Neuronal stem cell (in vitro differentiated cells): ENCODE measurements at regions not wholly inside any gene's neighbourhood (a gene's known extent, or its start where the extent isn't known, plus 50 kb on each side); places are given as distances from the start of the nearest gene placed in this dataset.

ENCODE experiments used
- DNase-seq: peaks from one replicate; pipeline ENCODE4 v3.0.0-alpha.2; 2013; ENCODE audit warnings: low spot score
- H2AFZ ChIP-seq: one replicate; pipeline ENCODE4 v1.6.1; 2013; ENCODE audit warnings: mild to moderate bottlenecking, low read length, inconsistent platforms
- H2AK5ac ChIP-seq: 2 replicates; pipeline ENCODE4 v1.6.1; 2013; ENCODE audit warnings: low read depth, mild to moderate bottlenecking, inconsistent platforms, low read length, moderate library complexity, mixed read lengths
- H2BK120ac ChIP-seq: 2 replicates; pipeline ENCODE4 v1.6.1; 2013; ENCODE audit warnings: low read depth, mild to moderate bottlenecking, inconsistent platforms, low read length, moderate library complexity, mixed read lengths
- H2BK12ac ChIP-seq: one replicate; pipeline ENCODE4 v1.6.1; 2013; ENCODE audit warnings: low read length, inconsistent platforms
- H2BK15ac ChIP-seq: 2 replicates; pipeline ENCODE4 v1.6.1; 2013; ENCODE audit warnings: mild to moderate bottlenecking, low read length, inconsistent platforms, mixed read lengths
- H2BK5ac ChIP-seq: one replicate; pipeline ENCODE4 v1.6.1; 2013; ENCODE audit warnings: inconsistent platforms, mild to moderate bottlenecking, low read length, moderate library complexity
- H3K14ac ChIP-seq: one replicate; pipeline ENCODE4 v1.6.1; 2013; ENCODE audit warnings: low read length, inconsistent platforms
- H3K18ac ChIP-seq: 2 replicates; pipeline ENCODE4 v1.6.1; 2013; ENCODE audit warnings: low read length, inconsistent platforms
- H3K23ac ChIP-seq: 2 replicates; pipeline ENCODE4 v1.6.1; 2013; ENCODE audit warnings: low read depth, mild to moderate bottlenecking, mixed read lengths, low read length, inconsistent platforms; ENCODE audit not compliant: poor library complexity
- H3K27ac ChIP-seq: replicated peaks from 3 replicates; pipeline ENCODE4 v1.5.1; 2013; ENCODE audit warnings: low read length, inconsistent platforms
- H3K27me3 ChIP-seq, 3 experiments: 2 replicates each; pipeline ENCODE4 v1.6.1; 2013; ENCODE audit warnings: low read length in 3 of 3, mild to moderate bottlenecking in 2 of 3, inconsistent platforms in 1 of 3, low read depth in 1 of 3, mixed read lengths in 1 of 3, moderate library complexity in 1 of 3; ENCODE audit not compliant: control insufficient read depth in 3 of 3, insufficient read depth in 3 of 3
- H3K36me3 ChIP-seq, 2 donors: replicated peaks in 1 of 2; 2 replicates each; pipeline ENCODE4 v1.6.1; 2013; ENCODE audit warnings: low read length in 2 of 2; ENCODE audit not compliant: control insufficient read depth in 2 of 2, insufficient read depth in 2 of 2
- H3K4ac ChIP-seq: 2 replicates; pipeline ENCODE4 v1.6.1; 2013; ENCODE audit warnings: inconsistent platforms, mild to moderate bottlenecking, low read length, moderate library complexity
- H3K4me1 ChIP-seq, 2 donors: 1 replicate in 1 of 2; 2 replicates in 1 of 2; pipeline ENCODE4 v1.6.1; 2013; ENCODE audit warnings: low read length in 2 of 2, low read depth in 1 of 2; ENCODE audit not compliant: control insufficient read depth in 2 of 2, insufficient read depth in 1 of 2
- H3K4me2 ChIP-seq: one replicate; pipeline ENCODE4 v1.6.1; 2013; ENCODE audit warnings: mild to moderate bottlenecking, low read length, inconsistent platforms; ENCODE audit not compliant: insufficient read depth, poor library complexity, severe bottlenecking
- H3K4me3 ChIP-seq, 2 donors: 2 replicates each; pipeline ENCODE4 v1.5.1; 2013; ENCODE audit warnings: low read length in 2 of 2, mild to moderate bottlenecking in 2 of 2, inconsistent platforms in 1 of 2, moderate library complexity in 1 of 2
- H3K79me1 ChIP-seq: one replicate; pipeline ENCODE4 v1.6.1; 2013; ENCODE audit warnings: low read depth, mild to moderate bottlenecking, inconsistent platforms, low read length, moderate library complexity
- H3K9ac ChIP-seq: one replicate; pipeline ENCODE4 v1.6.1; 2013; ENCODE audit warnings: mild to moderate bottlenecking, low read depth, low read length, inconsistent platforms; ENCODE audit not compliant: poor library complexity
- H3K9me3 ChIP-seq, 2 donors: replicated peaks in 1 of 2; 2 replicates each; pipeline versions ENCODE3 to v1.6.1; 2013; ENCODE audit warnings: low read length in 2 of 2, mild to moderate bottlenecking in 2 of 2, inconsistent platforms in 1 of 2, low read depth in 1 of 2, mixed read lengths in 1 of 2, moderate library complexity in 1 of 2; ENCODE audit not compliant: control insufficient read depth in 2 of 2, insufficient read depth in 1 of 2
- H4K8ac ChIP-seq: one replicate; pipeline ENCODE4 v1.6.1; 2013; ENCODE audit warnings: low read depth, mild to moderate bottlenecking, inconsistent platforms, low read length, moderate library complexity
- H4K91ac ChIP-seq: one replicate; pipeline ENCODE4 v1.6.1; 2013; ENCODE audit warnings: low read length, low read depth, mild to moderate bottlenecking, inconsistent platforms; ENCODE audit not compliant: poor library complexity
- WGBS, 2 donors: extraction: QIAGEN DNeasy Blood & Tissue Kit; methylation state at CpG; one replicate each; pipeline ENCODE4 v1.1.7; 2013; ENCODE audit warnings: missing lambda C conversion rate in 2 of 2, mixed read lengths in 1 of 2; ENCODE audit not compliant: insufficient read length in 2 of 2, insufficient replicate concordance in 1 of 2; ENCODE audit errors: extremely low coverage in 2 of 2; 5-methylcytosine and 5-hydroxymethylcytosine counted together

DNA sequence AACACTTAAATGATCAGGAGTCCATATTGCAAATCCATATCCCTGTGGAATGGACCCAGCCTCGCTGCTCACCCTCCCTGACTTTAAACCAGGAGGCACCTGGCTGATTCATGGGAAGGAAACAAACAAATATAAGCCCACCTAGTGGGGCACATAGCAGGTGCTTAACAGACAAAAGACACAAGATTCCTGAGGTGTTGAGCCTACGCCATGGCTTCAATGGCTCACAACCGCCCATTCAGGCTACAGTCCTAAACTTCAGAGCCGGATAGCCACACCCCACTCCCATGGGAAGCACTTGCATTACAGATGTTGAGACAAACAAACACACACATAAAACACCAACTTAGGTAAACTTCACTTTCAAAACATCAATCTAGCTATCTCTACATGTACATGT is 359.9 kb downstream of the ICE1 start:
- peaks cover 0 to 3% of the 10 kb centered on the region in 2 donors for H3K4me1 ChIP-seq

DNA sequence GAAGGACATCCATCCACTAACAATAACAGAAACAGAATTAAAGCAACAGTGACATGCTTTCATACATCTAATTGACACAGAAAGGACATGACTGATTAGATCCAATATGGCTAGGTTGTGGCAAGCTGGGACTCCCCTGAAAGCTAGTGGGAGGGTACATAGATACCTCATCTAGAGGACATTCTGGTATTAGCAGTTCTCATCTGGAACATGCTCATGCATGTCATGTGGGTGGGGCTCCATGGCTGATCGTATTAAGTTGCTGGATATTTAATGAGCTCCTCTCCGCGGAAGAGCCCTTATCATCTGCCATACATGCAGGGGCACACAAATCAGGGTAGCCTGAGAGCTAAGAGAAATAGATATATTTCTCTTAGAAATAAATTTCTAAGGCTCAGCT is 358.9 kb downstream of the ICE1 start:
- Histone ChIP-seq H2AK5ac (no peak overlapping the region), H3K36me3 (no peaks in the 10 kb centered on the region), H2BK120ac (no peak overlapping the region), H3K4me2 (no peak overlapping the region), H3K4me1 (peaks cover 0 to 3% of the 10 kb centered on the region in 2 donors), H3K27ac (no peak overlapping the region), H3K9ac (no peak overlapping the region), H3K18ac (no peak overlapping the region), H3K27me3 (no peaks in the 10 kb centered on the region), H4K8ac (no peak overlapping the region), H3K4me3 (no peak overlapping the region), H3K79me1 (no peaks in the 10 kb centered on the region), H2BK12ac (no peak overlapping the region), H4K91ac (no peak overlapping the region), H2AFZ (no peak overlapping the region), H2BK5ac (no peak overlapping the region), H3K14ac (no peak overlapping the region), H3K4ac (no peak overlapping the region), H2BK15ac (no peak overlapping the region), H3K23ac (no peak overlapping the region), H3K9me3 (no peaks in the 10 kb centered on the region)
- no peak for DNase-seq
- no CpG with 5 or more reads among the region's 3 CpGs for WGBS, 2 donors

More for the DNA sequence above, 359.9 kb downstream of the ICE1 start:
- H3K36me3 ChIP-seq: no peaks in the 10 kb centered on the region
- no peak overlapping the region for H2BK5ac ChIP-seq
- H3K14ac ChIP-seq: no peak overlapping the region
- no peak overlapping the region for H3K27ac ChIP-seq
- H2BK120ac ChIP-seq: no peak overlapping the region
- no peaks in the 10 kb centered on the region for H3K9me3 ChIP-seq
- H4K8ac ChIP-seq: no peak overlapping the region
- H3K4me2 ChIP-seq: no peak overlapping the region
- no peak overlapping the region for H3K4ac ChIP-seq
- no peaks in the 10 kb centered on the region for H3K27me3 ChIP-seq
- H3K9ac ChIP-seq: no peak overlapping the region
- no peak overlapping the region for H2AK5ac ChIP-seq
- H2BK15ac ChIP-seq: no peak overlapping the region
- H3K4me3 ChIP-seq: no peak overlapping the region
- no peak overlapping the region for H4K91ac ChIP-seq
- no peak for DNase-seq
- no peak overlapping the region for H3K23ac ChIP-seq
- no peak overlapping the region for H3K18ac ChIP-seq
- WGBS, 2 donors: no CpG with 5 or more reads among the region's 4 CpGs
- no peaks in the 10 kb centered on the region for H3K79me1 ChIP-seq
- H2BK12ac ChIP-seq: no peak overlapping the region
- no peak overlapping the region for H2AFZ ChIP-seq

DNA sequence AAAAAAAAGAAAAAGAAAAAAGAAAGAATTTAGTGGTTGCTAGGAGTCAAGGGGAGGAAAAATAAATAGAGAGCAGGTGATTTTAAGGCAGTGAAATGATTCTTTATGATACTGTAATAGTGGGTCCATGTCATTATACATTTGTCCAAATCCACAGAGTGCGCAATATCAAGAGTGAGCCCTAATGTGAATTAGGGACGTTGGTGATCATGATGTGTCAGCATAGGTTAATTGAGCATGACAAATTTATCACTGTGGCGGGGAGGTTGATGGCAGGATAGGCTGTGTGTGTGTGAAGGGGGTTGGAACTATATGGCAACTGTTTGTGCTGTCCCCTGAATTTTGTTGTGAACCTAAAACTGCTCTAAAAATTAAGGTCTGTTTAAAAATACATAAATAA is 357.8 kb downstream of the ICE1 start:
- H3K4me2 ChIP-seq: no peak overlapping the region
- H3K27ac ChIP-seq: no peak overlapping the region
- H3K9ac ChIP-seq: no peak overlapping the region
- H2BK120ac ChIP-seq: no peak overlapping the region
- H3K18ac ChIP-seq: no peak overlapping the region
- H3K27me3 ChIP-seq: no peaks in the 10 kb centered on the region
- H2BK12ac ChIP-seq: no peak overlapping the region
- H3K4me3 ChIP-seq: no peak overlapping the region
- no peak overlapping the region for H2BK5ac ChIP-seq
- H2BK15ac ChIP-seq: no peak overlapping the region
- WGBS, 2 donors: no CpG with 5 or more reads among the region's 3 CpGs
- no peak overlapping the region for H3K4ac ChIP-seq
- H2AK5ac ChIP-seq: no peak overlapping the region
- H2AFZ ChIP-seq: no peak overlapping the region
- H4K8ac ChIP-seq: no peak overlapping the region
- no peak overlapping the region for H3K14ac ChIP-seq
- no peaks in the 10 kb centered on the region for H3K36me3 ChIP-seq
- H3K4me1 ChIP-seq: peaks cover 0 to 3% of the 10 kb centered on the region in 2 donors
- no peaks in the 10 kb centered on the region for H3K79me1 ChIP-seq
- no peak overlapping the region for H3K23ac ChIP-seq
- no peak overlapping the region for H4K91ac ChIP-seq
- DNase-seq: no peak
- H3K9me3 ChIP-seq: no peaks in the 10 kb centered on the region

DNA sequence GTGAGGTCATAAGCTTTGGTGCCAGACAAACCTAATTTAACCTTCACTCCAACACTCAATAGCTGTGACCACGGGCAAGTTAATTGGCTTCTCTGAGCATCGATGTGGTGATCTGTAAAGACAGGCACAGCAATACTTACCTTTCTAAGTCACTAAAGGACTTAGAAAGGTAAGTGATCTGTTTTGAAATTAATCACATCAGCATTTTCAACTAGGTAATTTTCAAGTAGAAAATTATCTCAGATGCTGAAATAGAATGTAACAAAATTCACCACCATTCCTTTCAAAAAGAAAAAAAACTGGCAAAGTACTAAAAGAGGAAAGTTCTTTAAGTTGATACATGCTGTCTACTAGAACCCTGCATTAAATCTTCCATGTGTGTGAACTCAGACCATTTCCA is 354.5 kb downstream of the ICE1 start:
- WGBS, 2 donors: no CpG with 5 or more reads among the region's 2 CpGs

More for the DNA sequence above, 354.5 kb downstream of the ICE1 start:
- H3K23ac ChIP-seq: no peak overlapping the region
- H2BK12ac ChIP-seq: no peak overlapping the region
- H3K14ac ChIP-seq: no peak overlapping the region
- H4K91ac ChIP-seq: no peak overlapping the region
- H3K27me3 ChIP-seq: no peaks in the 10 kb centered on the region
- no peak overlapping the region for H3K4ac ChIP-seq
- no peak overlapping the region for H2BK120ac ChIP-seq
- H3K4me1 ChIP-seq: no peaks in the 10 kb centered on the region
- no peak overlapping the region for H2BK15ac ChIP-seq
- no peak overlapping the region for H2AK5ac ChIP-seq
- H3K36me3 ChIP-seq: no peaks in the 10 kb centered on the region
- no peak overlapping the region for H3K4me3 ChIP-seq
- no peak overlapping the region for H3K27ac ChIP-seq
- H2AFZ ChIP-seq: no peak overlapping the region
- H4K8ac ChIP-seq: no peak overlapping the region
- no peaks in the 10 kb centered on the region for H3K9me3 ChIP-seq
- H3K4me2 ChIP-seq: no peak overlapping the region
- H2BK5ac ChIP-seq: no peak overlapping the region
- no peaks in the 10 kb centered on the region for H3K79me1 ChIP-seq
- no peak overlapping the region for H3K9ac ChIP-seq
- DNase-seq: no peak
- no peak overlapping the region for H3K18ac ChIP-seq
